HEK293T (cell line): ENCODE measurements at regions not wholly inside any gene's neighbourhood (a gene's known extent, or its start where the extent isn't known, plus 50 kb on each side); places are given as distances from the start of the nearest gene placed in this dataset.

Source experiments
- ARNT ChIP-seq: fragments of 450-650 bp; IDR thresholded peaks from 2 replicates; pipeline ENCODE4 v1.6.1; 2017; ENCODE audit warnings: mild to moderate bottlenecking
- BHLHE40 ChIP-seq: fragments of 450-650 bp; IDR thresholded peaks from 2 replicates; pipeline ENCODE4 v1.6.1; 2016; ENCODE audit warnings: mild to moderate bottlenecking, moderate library complexity, borderline replicate concordance
- FOXK2 ChIP-seq: fragments of 450-650 bp; IDR thresholded peaks from 2 replicates; pipeline ENCODE4 v1.6.1; 2016; ENCODE audit warnings: mild to moderate bottlenecking
- FOXM1 ChIP-seq: fragments of 450-650 bp; IDR thresholded peaks from 2 replicates; pipeline ENCODE4 v1.6.1; 2017; ENCODE audit warnings: mild to moderate bottlenecking, borderline replicate concordance
- LEF1 ChIP-seq: fragments of 450-650 bp; IDR thresholded peaks from 2 replicates; pipeline ENCODE4 v1.6.1; 2017; ENCODE audit warnings: mild to moderate bottlenecking, borderline replicate concordance
- SP1 ChIP-seq: fragments of 450-650 bp; IDR thresholded peaks from 2 replicates; pipeline ENCODE4 v1.6.1; 2017
- SUZ12 ChIP-seq: fragments of 450-650 bp; IDR thresholded peaks from 2 replicates; pipeline ENCODE4 v1.6.1; 2016; ENCODE audit warnings: mild to moderate bottlenecking

GRCh38 chr15:38617831-38618230, 53.2 kb upstream of the RASGRP1 start:
- no peak for TF ChIP-seq ARNT
- TF ChIP-seq SP1 = no peak
- TF ChIP-seq SUZ12 = no peak
- TF ChIP-seq BHLHE40 = no peak
- TF ChIP-seq LEF1 = no peak
- TF ChIP-seq FOXK2 = no peak
- TF ChIP-seq FOXM1 = no peak
